ENCODE measurements at regions not wholly inside any gene's neighbourhood (a gene's known extent, or its start where the extent isn't known, plus 50 kb on each side); places are given as distances from the start of the nearest gene placed in this dataset.

- no peak for TF ChIP-seq CTCF (conservative IDR thresholded peaks at IDR 0.05; ENCODE audit: low read depth, low read length)
- TF ChIP-seq, protein P1, sequence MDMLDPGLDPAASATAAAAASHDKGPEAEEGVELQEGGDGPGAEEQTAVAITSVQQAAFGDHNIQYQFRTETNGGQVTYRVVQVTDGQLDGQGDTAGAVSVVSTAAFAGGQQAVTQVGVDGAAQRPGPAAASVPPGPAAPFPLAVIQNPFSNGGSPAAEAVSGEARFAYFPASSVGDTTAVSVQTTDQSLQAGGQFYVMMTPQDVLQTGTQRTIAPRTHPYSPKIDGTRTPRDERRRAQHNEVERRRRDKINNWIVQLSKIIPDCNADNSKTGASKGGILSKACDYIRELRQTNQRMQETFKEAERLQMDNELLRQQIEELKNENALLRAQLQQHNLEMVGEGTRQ (IDR thresholded peaks at IDR 0.05; ENCODE audit: low read depth, low read length), result no peak
- TF ChIP-seq RAD21 (IDR thresholded peaks at IDR 0.05; ENCODE audit: low read length), result no peak
These were observed 76.1 kb upstream of the PDSS1 start for GRCh38 chr10:26621243-26621888.
